H1 (cell line): ENCODE measurements at regions not wholly inside any gene's neighbourhood (a gene's known extent, or its start where the extent isn't known, plus 50 kb on each side); places are given as distances from the start of the nearest gene placed in this dataset.
A peak's percentile ranks its signal among the peaks of the same experiment; 100 is the strongest.

Source experiments
- CTCF ChIA-PET: fragments of 300-600 bp; sonication (Branson Sonifier 250); formaldehyde crosslinking; loops from one replicate; lab custom pipeline; 2021; ENCODE audit not compliant: partially characterized antibody; lab: Charles Lee
- POLR2A ChIA-PET: fragments of 300-600 bp; sonication (Branson Sonifier 250); formaldehyde crosslinking; loops from one replicate; lab custom pipeline; 2021; ENCODE audit warnings: inconsistent platforms; ENCODE audit not compliant: partially characterized antibody; lab: Charles Lee
- DNase-seq, 2 experiments: peaks; one replicate each; pipeline versions ENCODE4 v3.0.0 to v3.0.0-alpha.2; 2010 to 2022; ENCODE audit warnings: low spot score in 2 of 2, low read depth in 1 of 2, mixed read lengths in 1 of 2
- FAIRE-seq: peaks from 2 replicates; lab custom pipeline; 2011; peaks lifted over from hg19 to GRCh38; lab: Jason Lieb, UNC
- H2AFZ ChIP-seq: 2 replicates; pipeline ENCODE4 v1.8.1; 2012; ENCODE audit warnings: low read length, inconsistent platforms
- H2AK5ac ChIP-seq: 2 replicates; pipeline ENCODE4 v1.6.1; 2013; ENCODE audit warnings: low read depth, low read length
- H2BK120ac ChIP-seq: replicated peaks from 2 replicates; pipeline ENCODE3; 2013; ENCODE audit warnings: low read depth, low read length, inconsistent platforms
- H2BK12ac ChIP-seq: 2 replicates; pipeline ENCODE4 v1.6.1; 2013; ENCODE audit warnings: low read depth, low read length
- H2BK15ac ChIP-seq: 2 replicates; pipeline ENCODE4 v1.6.1; 2013; ENCODE audit warnings: low read length
- H2BK20ac ChIP-seq: 2 replicates; pipeline ENCODE4 v1.6.1; 2013; ENCODE audit warnings: low read length
- H2BK5ac ChIP-seq: 2 replicates; pipeline ENCODE4 v1.6.1; 2013; ENCODE audit warnings: low read depth, low read length
- H3K14ac ChIP-seq: 2 replicates; pipeline ENCODE4 v1.6.1; 2013; ENCODE audit warnings: inconsistent platforms; ENCODE audit not compliant: insufficient read length
- H3K18ac ChIP-seq: 2 replicates; pipeline ENCODE4 v1.6.1; 2013; ENCODE audit warnings: low read length; ENCODE audit errors: extremely low read depth
- H3K23ac ChIP-seq: 2 replicates; pipeline ENCODE4 v1.6.1; 2013; ENCODE audit warnings: inconsistent platforms; ENCODE audit not compliant: insufficient read length
- H3K23me2 ChIP-seq: 2 replicates; pipeline ENCODE4 v1.6.1; 2013; ENCODE audit warnings: low read depth, low read length
- H3K27ac ChIP-seq: 2 replicates; pipeline ENCODE4 v1.6.1; 2011; ENCODE audit warnings: low read depth, low read length, inconsistent platforms
- H3K27me3 ChIP-seq, 4 experiments: replicated peaks in 1 of 4; 1 replicate in 1 of 4; 2 replicates in 3 of 4; pipeline versions ENCODE4 v1.6.1 to v1.8.1; 2011 to 2013; ENCODE audit warnings: low read length in 3 of 4, mild to moderate bottlenecking in 3 of 4, inconsistent platforms in 2 of 4, mixed read lengths in 2 of 4, moderate library complexity in 1 of 4; ENCODE audit not compliant: control insufficient read depth in 3 of 4, insufficient read depth in 3 of 4; ENCODE audit errors: extremely low read depth in 1 of 4
- H3K36me3 ChIP-seq, 4 experiments: 2 replicates each; pipeline versions ENCODE4 v1.6.1 to v1.8.1; 2011 to 2013; ENCODE audit warnings: mild to moderate bottlenecking in 4 of 4, low read length in 3 of 4, moderate library complexity in 2 of 4, control low read depth in 1 of 4, inconsistent platforms in 1 of 4; ENCODE audit not compliant: insufficient read depth in 4 of 4, control insufficient read depth in 2 of 4
- H3K4ac ChIP-seq: replicated peaks from 2 replicates; pipeline ENCODE3; 2013; ENCODE audit warnings: low read length, low read depth, mixed read lengths, inconsistent platforms; ENCODE audit not compliant: insufficient read length
- H3K4me1 ChIP-seq, 4 experiments: replicated peaks in 1 of 4; 1 replicate in 1 of 4; 2 replicates in 3 of 4; pipeline versions ENCODE4 v1.6.1 to v1.8.1; 2011 to 2013; ENCODE audit warnings: low read length in 3 of 4, inconsistent platforms in 2 of 4, mixed read lengths in 1 of 4; ENCODE audit not compliant: insufficient read depth in 4 of 4, control insufficient read depth in 3 of 4
- H3K4me2 ChIP-seq, 2 experiments: 2 replicates each; pipeline versions ENCODE4 v1.6.1 to v1.8.1; 2011 to 2013; ENCODE audit warnings: low read depth in 2 of 2, low read length in 2 of 2, control low read depth in 1 of 2, inconsistent platforms in 1 of 2, mild to moderate bottlenecking in 1 of 2; ENCODE audit not compliant: insufficient read depth in 1 of 2
- H3K4me3 ChIP-seq, 4 experiments: fragments of 200-600, 300-600 bp in 1 of 4; sonication (generic), shearing (Covaris generic), sonication (Bioruptor Twin) in 1 of 4; 2 replicates each; pipeline versions ENCODE4 v1.5.1 to v1.8.1; 2011 to 2016; ENCODE audit warnings: low read length in 4 of 4, low read depth in 3 of 4, control low read depth in 2 of 4, inconsistent platforms in 2 of 4, mild to moderate bottlenecking in 2 of 4, mixed read lengths in 1 of 4, moderate library complexity in 1 of 4; ENCODE audit not compliant: insufficient read depth in 2 of 4; ENCODE audit errors: extremely low read depth in 1 of 4
- H3K56ac ChIP-seq: replicated peaks from 2 replicates; pipeline ENCODE3; 2013; ENCODE audit warnings: low read depth, mild to moderate bottlenecking, mixed read lengths, low read length, inconsistent platforms; ENCODE audit not compliant: insufficient read length
- H3K79me1 ChIP-seq: 2 replicates; pipeline ENCODE4 v1.6.1; 2013; ENCODE audit warnings: low read depth, low read length, control low read depth
- H3K79me2 ChIP-seq, 2 experiments: 2 replicates each; pipeline versions ENCODE4 v1.6.1 to v1.8.1; 2012 to 2013; ENCODE audit warnings: low read length in 2 of 2, mild to moderate bottlenecking in 2 of 2, inconsistent platforms in 1 of 2; ENCODE audit not compliant: insufficient read depth in 2 of 2, control insufficient read depth in 1 of 2
- H3K9ac ChIP-seq, 4 experiments: replicated peaks in 1 of 4; 1 replicate in 1 of 4; 2 replicates in 3 of 4; pipeline versions ENCODE4 v1.6.1 to v1.8.1; 2011 to 2013; ENCODE audit warnings: low read depth in 3 of 4, low read length in 3 of 4, control low read depth in 2 of 4, mild to moderate bottlenecking in 2 of 4, moderate library complexity in 2 of 4, inconsistent platforms in 1 of 4; ENCODE audit errors: extremely low read depth in 1 of 4
- H3K9me3 ChIP-seq, 2 experiments: 2 replicates each; pipeline versions ENCODE4 v1.6.1 to v1.8.1; 2012 to 2013; ENCODE audit warnings: mild to moderate bottlenecking in 2 of 2, moderate library complexity in 2 of 2, control low read depth in 1 of 2, inconsistent platforms in 1 of 2, low read depth in 1 of 2, low read length in 1 of 2, mixed read lengths in 1 of 2; ENCODE audit not compliant: insufficient read depth in 2 of 2
- H4K20me1 ChIP-seq, 2 experiments: replicated peaks in 1 of 2; 2 replicates each; pipeline versions ENCODE3 to v1.8.1; 2011 to 2013; ENCODE audit warnings: inconsistent platforms in 2 of 2, low read length in 2 of 2, mild to moderate bottlenecking in 1 of 2; ENCODE audit not compliant: insufficient read depth in 2 of 2, control insufficient read depth in 1 of 2
- H4K5ac ChIP-seq: 2 replicates; pipeline ENCODE4 v1.6.1; 2013; ENCODE audit warnings: low read length, low read depth, mixed read lengths, inconsistent platforms; ENCODE audit not compliant: insufficient read length
- H4K8ac ChIP-seq: 2 replicates; pipeline ENCODE4 v1.8.0; 2013; ENCODE audit warnings: mild to moderate bottlenecking, moderate library complexity, low read length, inconsistent platforms; ENCODE audit not compliant: insufficient read depth; ENCODE audit errors: extremely low read depth
- H4K91ac ChIP-seq: replicated peaks from 2 replicates; pipeline ENCODE3; 2013; ENCODE audit warnings: low read length, mixed read lengths, inconsistent platforms; ENCODE audit not compliant: insufficient read length
- BACH1 ChIP-seq: IDR thresholded peaks from 2 replicates; pipeline ENCODE4 v1.6.1; 2012; ENCODE audit warnings: low read length, improper control_type of control experiment
- EP300 ChIP-seq, 2 experiments: IDR thresholded peaks; 1 replicate in 1 of 2; 2 replicates in 1 of 2; pipeline ENCODE4 v1.6.1; 2011 to 2012; ENCODE audit warnings: low read depth in 2 of 2, low read length in 2 of 2, mild to moderate bottlenecking in 2 of 2, borderline replicate concordance in 1 of 2, inconsistent platforms in 1 of 2, moderate library complexity in 1 of 2
- FOSL1 ChIP-seq: IDR thresholded peaks from 2 replicates; pipeline ENCODE4 v1.6.1; 2011; ENCODE audit warnings: mild to moderate bottlenecking, low read depth, low read length, moderate library complexity; ENCODE audit not compliant: insufficient read depth
- POU5F1 ChIP-seq: IDR thresholded peaks from 2 replicates; pipeline ENCODE4 v1.6.1; 2011; ENCODE audit warnings: low read depth, mild to moderate bottlenecking, low read length, moderate library complexity
- RFX5 ChIP-seq: IDR thresholded peaks from 2 replicates; pipeline ENCODE4 v1.6.1; 2011; ENCODE audit warnings: low read depth, low read length, improper control_type of control experiment, borderline replicate concordance
- TBP ChIP-seq: IDR thresholded peaks from 2 replicates; pipeline ENCODE4 v1.6.1; 2011; ENCODE audit warnings: low read depth, low read length, improper control_type of control experiment
- WGBS, 2 experiments: shearing (Covaris generic) in 1 of 2; methylation state at CpG; one replicate each; pipeline versions ENCODE4 v1.1.6 to v1.1.7; 2013 to 2015; ENCODE audit warnings: low lambda C conversion rate in 2 of 2, mixed read lengths in 2 of 2, inconsistent platforms in 1 of 2, low coverage in 1 of 2, missing lambda C conversion rate in 1 of 2; ENCODE audit not compliant: insufficient replicate concordance in 2 of 2, insufficient coverage in 1 of 2, insufficient read length in 1 of 2; ENCODE audit errors: extremely low coverage in 1 of 2, missing lambda C conversion rate in 1 of 2; 5-methylcytosine and 5-hydroxymethylcytosine counted together

- Histone ChIP-seq H4K8ac (no peak overlapping the region), H3K23me2 (no peaks in the 10 kb centered on the region), H4K20me1 (no peaks in the 10 kb centered on the region), H2AK5ac (no peak overlapping the region), H3K18ac (no peak overlapping the region), H3K27ac (no peak overlapping the region), H2BK15ac (no peak overlapping the region), H2BK5ac (no peak overlapping the region), H3K56ac (no peak overlapping the region), H4K91ac (no peak overlapping the region), H3K4me2 (no peak overlapping the region), H3K4me3 (no peak overlapping the region), H3K27me3 (no peaks in the 10 kb centered on the region), H2BK20ac (no peak overlapping the region), H3K9ac (no peak overlapping the region), H4K5ac (no peak overlapping the region), H2BK120ac (no peak overlapping the region), H3K79me2 (no peaks in the 10 kb centered on the region), H3K9me3 (0 out of 4 replicates have a peak, but pooled peaks cover 0 to 2% of the 10 kb centered on the region in 2 experiments), H3K79me1 (no peaks in the 10 kb centered on the region), H3K36me3 (no peaks in the 10 kb centered on the region), H3K14ac (no peak overlapping the region), H2AFZ (peak overlapping the region; percentile 27), H2BK12ac (no peak overlapping the region), H3K4ac (no peak overlapping the region), H3K23ac (no peak overlapping the region), H3K4me1 (no peaks in the 10 kb centered on the region)
- POLR2A ChIA-PET: no interaction called here
- CTCF ChIA-PET: no interaction called here
- 62% methylated on average over 3 of the region's 3 CpGs; no CpG with 5 or more reads in 1 of the 2 experiments for WGBS, 2 experiments
- no peak for TF ChIP-seq POU5F1
- no peak for TF ChIP-seq EP300 (IDR thresholded peaks at IDR 0.05; ENCODE audit: borderline replicate concordance in 1 of 2, low read depth in 2 of 2, low read length in 2 of 2)
- no peak for TF ChIP-seq TBP
- no peak for TF ChIP-seq RFX5
- TF ChIP-seq BACH1: no peak
- TF ChIP-seq FOSL1: no peak
- FAIRE-seq (no peak), DNase-seq (no peak)
Observed at GRCh38 chr5:26649000-26649399, 389.4 kb downstream of the CDH9 start.
